Common myeloid progenitor, CD34-positive (primary cell): ENCODE measurements at regions not wholly inside any gene's neighbourhood (a gene's known extent, or its start where the extent isn't known, plus 50 kb on each side); places are given as distances from the start of the nearest gene placed in this dataset.

Source experiments
- CTCF ChIA-PET: fragments of 350-600 bp; sonication (Branson Sonifier 250); formaldehyde crosslinking; loops from one replicate; lab custom pipeline; 2021; ENCODE audit warnings: antibody characterized with exemption; lab: Charles Lee
- POLR2A ChIA-PET: fragments of 350-600 bp; sonication (Branson Sonifier 250); formaldehyde crosslinking; loops from one replicate; lab custom pipeline; 2021; ENCODE audit warnings: antibody characterized with exemption; lab: Charles Lee
- DNase-seq, 3 donors: peaks; one replicate each; pipeline versions ENCODE4 v3.0.0 to v3.0.0-alpha.2; 2013
- H3K27ac ChIP-seq, 2 experiments: 1 replicate in 1 of 2; 2 replicates in 1 of 2; pipeline ENCODE4 v1.7.0; 2013; ENCODE audit warnings: inconsistent platforms in 2 of 2, low read length in 2 of 2, mild to moderate bottlenecking in 2 of 2, low read depth in 1 of 2, moderate library complexity in 1 of 2; ENCODE audit not compliant: severe bottlenecking in 2 of 2, insufficient read depth in 1 of 2, poor library complexity in 1 of 2
- H3K27me3 ChIP-seq, 5 experiments: replicated peaks in 2 of 5; 1 replicate in 3 of 5; 2 replicates in 2 of 5; pipeline versions ENCODE4 v1.6.1 to v1.7.0; 2013; ENCODE audit warnings: low read length in 4 of 5, mild to moderate bottlenecking in 2 of 5, moderate library complexity in 2 of 5, inconsistent platforms in 1 of 5; ENCODE audit not compliant: insufficient read depth in 5 of 5, control insufficient read depth in 4 of 5
- H3K36me3 ChIP-seq, 4 experiments: 1 replicate in 2 of 4; 2 replicates in 2 of 4; pipeline versions ENCODE4 v1.6.1 to v1.7.0; 2013; ENCODE audit warnings: low read length in 3 of 4, control low read depth in 1 of 4, mild to moderate bottlenecking in 1 of 4; ENCODE audit not compliant: control insufficient read depth in 4 of 4, insufficient read depth in 4 of 4
- H3K4me1 ChIP-seq, 4 experiments: 1 replicate in 3 of 4; 2 replicates in 1 of 4; pipeline versions ENCODE4 v1.6.1 to v1.7.1; 2013; ENCODE audit warnings: low read length in 3 of 4, mild to moderate bottlenecking in 3 of 4, control low read depth in 1 of 4, inconsistent platforms in 1 of 4, moderate library complexity in 1 of 4; ENCODE audit not compliant: control insufficient read depth in 4 of 4, insufficient read depth in 4 of 4; ENCODE audit errors: control extremely low read depth in 1 of 4
- H3K4me3 ChIP-seq, 7 experiments: 1 replicate in 4 of 7; 2 replicates in 3 of 7; pipeline versions ENCODE4 v1.5.1 to v1.7.0; 2013; ENCODE audit warnings: mild to moderate bottlenecking in 7 of 7, low read length in 6 of 7, moderate library complexity in 6 of 7, inconsistent platforms in 2 of 7, low read depth in 2 of 7, control low read depth in 1 of 7; ENCODE audit not compliant: insufficient read depth in 4 of 7, control insufficient read depth in 1 of 7; ENCODE audit errors: extremely low read depth in 1 of 7
- H3K9me3 ChIP-seq, 5 experiments: 1 replicate in 4 of 5; 2 replicates in 1 of 5; pipeline versions ENCODE4 v1.6.1 to v1.7.1; 2013; ENCODE audit warnings: low read length in 4 of 5, mild to moderate bottlenecking in 2 of 5, inconsistent platforms in 1 of 5, low read depth in 1 of 5, moderate library complexity in 1 of 5; ENCODE audit not compliant: control insufficient read depth in 4 of 5, insufficient read depth in 2 of 5; ENCODE audit errors: control extremely low read depth in 1 of 5
- WGBS: methylation state at CpG from one replicate; pipeline ENCODE4 v1.1.5; 2013; ENCODE audit not compliant: insufficient coverage; 5-methylcytosine and 5-hydroxymethylcytosine counted together

DNA sequence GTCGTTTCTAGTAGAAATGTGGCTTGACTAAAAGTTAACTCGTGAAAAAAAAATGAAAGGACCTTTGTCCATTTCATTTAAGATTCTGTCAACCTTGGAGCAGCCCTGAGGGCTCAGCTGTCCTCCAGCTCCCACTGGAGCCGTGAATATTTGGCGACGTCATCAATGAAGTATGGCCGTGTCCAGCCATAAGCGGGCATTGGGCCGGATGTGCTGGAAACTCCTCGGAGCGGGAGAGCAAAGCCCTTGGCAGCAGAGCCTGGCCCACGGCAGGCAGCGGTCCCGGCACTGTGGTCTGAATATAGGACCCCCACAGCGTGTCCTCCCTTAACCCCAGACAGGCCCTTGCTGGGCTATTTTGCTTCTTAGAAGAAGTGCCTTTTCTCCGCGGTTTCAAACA lies 50.0 kb downstream of the JAKMIP3 start:
- WGBS: 92% methylated on average over 16 of the region's 16 CpGs
- no peaks in the 10 kb centered on the region for H3K9me3 ChIP-seq
- no peaks in the 10 kb centered on the region for H3K4me1 ChIP-seq
- ChIA-PET CTCF (no interaction called here), POLR2A (no interaction called here)
- no peaks in the 10 kb centered on the region for H3K36me3 ChIP-seq
- H3K27me3 ChIP-seq: peaks cover 0 to 23% (median 4%) of the 10 kb centered on the region in 5 experiments
- H3K27ac ChIP-seq: no peak overlapping the region
- no peak overlapping the region for H3K4me3 ChIP-seq
- DNase-seq: no peak

DNA sequence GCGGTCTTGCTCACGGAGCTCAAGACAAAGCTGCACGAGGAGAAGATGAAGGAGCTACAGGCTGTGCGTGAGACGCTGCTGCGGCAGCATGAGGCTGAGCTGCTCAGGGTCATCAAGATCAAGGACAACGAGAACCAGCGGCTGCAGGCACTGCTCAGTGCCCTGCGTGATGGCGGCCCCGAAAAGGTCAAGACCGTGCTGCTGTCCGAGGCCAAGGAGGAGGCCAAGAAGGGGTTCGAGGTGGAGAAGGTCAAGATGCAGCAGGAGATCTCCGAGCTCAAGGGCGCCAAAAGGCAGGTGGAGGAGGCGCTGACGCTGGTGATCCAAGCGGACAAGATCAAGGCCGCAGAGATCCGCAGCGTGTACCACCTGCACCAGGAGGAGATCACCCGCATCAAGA lies 51.4 kb downstream of the JAKMIP3 start:
- WGBS: 96% methylated on average over 23 of the region's 23 CpGs
- no peak overlapping the region for H3K4me3 ChIP-seq
- H3K36me3 ChIP-seq: no peaks in the 10 kb centered on the region
- no peaks in the 10 kb centered on the region for H3K9me3 ChIP-seq
- CTCF ChIA-PET: no interaction called here
- DNase-seq: no peak
- H3K27me3 ChIP-seq: peaks cover 0 to 17% (median 3%) of the 10 kb centered on the region in 5 experiments
- no peak overlapping the region for H3K27ac ChIP-seq
- H3K4me1 ChIP-seq: no peaks in the 10 kb centered on the region
- POLR2A ChIA-PET: no interaction called here

DNA sequence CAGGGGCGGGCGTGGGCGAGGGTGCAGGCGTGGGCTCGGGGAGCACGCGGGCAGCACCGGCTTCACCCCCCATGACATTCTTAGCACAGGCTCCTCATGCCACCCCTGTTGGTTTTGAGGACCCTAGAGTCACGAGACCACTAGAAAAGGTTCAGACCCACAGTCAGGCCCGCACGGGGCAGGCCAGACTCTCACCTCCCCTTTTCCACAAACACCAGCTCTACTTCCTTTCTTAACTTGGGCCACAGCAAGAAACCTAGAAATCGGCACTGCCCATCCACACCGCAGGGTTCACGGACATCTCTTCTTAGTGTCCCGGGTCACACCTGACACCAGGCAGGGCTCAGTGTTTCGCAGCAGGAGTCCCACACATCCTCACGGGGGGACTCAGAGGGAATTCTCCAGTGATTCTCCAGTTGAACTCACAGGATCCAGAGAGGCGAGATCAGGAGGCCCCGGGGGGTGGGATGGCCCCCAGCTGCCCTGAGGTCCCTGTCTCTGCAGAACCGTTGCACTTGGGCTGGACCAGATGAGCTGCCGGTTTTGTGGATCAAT lies 52.0 kb downstream of the JAKMIP3 start:
- H3K36me3 ChIP-seq: no peaks in the 10 kb centered on the region
- 96% methylated on average over 8 of the region's 21 CpGs for WGBS
- no peak overlapping the region for H3K27ac ChIP-seq
- no peaks in the 10 kb centered on the region for H3K9me3 ChIP-seq
- no peak for DNase-seq
- H3K4me1 ChIP-seq: no peaks in the 10 kb centered on the region
- peaks cover 0 to 13% (median 0%) of the 10 kb centered on the region in 5 experiments for H3K27me3 ChIP-seq
- H3K4me3 ChIP-seq: no peak overlapping the region
- CTCF ChIA-PET: no interaction called here
- POLR2A ChIA-PET: no interaction called here

GRCh38 chr10:132118366-132118765 lies 52.6 kb downstream of the JAKMIP3 start:
- Histone ChIP-seq H3K36me3 (no peaks in the 10 kb centered on the region), H3K4me3 (no peak overlapping the region), H3K9me3 (no peaks in the 10 kb centered on the region), H3K27me3 (peaks cover 0 to 8% (median 0%) of the 10 kb centered on the region in 5 experiments), H3K27ac (no peak overlapping the region), H3K4me1 (no peaks in the 10 kb centered on the region)
- WGBS: 92% methylated on average over 7 of the region's 13 CpGs
- ChIA-PET POLR2A (no interaction called here), CTCF (no interaction called here)
- no peak for DNase-seq

DNA sequence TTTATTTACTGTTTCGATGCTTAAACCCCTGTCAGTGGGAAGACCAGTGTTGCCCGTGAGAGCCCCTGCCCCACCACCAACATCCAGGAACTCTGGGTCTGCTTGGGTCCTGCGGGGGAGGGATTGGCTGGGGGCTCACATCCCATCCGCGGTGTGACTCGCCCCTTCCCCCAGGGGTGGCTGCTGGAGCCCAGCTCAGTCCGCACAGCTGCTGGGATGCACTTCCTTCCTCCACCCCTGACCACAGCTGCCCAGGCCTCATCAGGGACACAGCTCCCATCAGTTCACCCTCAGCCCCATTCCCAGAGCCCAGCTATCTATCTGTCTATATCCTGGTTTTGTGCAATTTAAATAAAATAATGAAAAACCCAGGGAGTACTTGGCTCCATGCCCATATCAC lies 54.5 kb downstream of the JAKMIP3 start:
- H3K9me3 ChIP-seq: no peaks in the 10 kb centered on the region
- no peak overlapping the region for H3K27ac ChIP-seq
- ChIA-PET CTCF (no interaction called here), POLR2A (no interaction called here)
- H3K27me3 ChIP-seq: peaks cover 0 to 4% (median 0%) of the 10 kb centered on the region in 5 experiments
- H3K4me3 ChIP-seq: no peak overlapping the region
- no peak for DNase-seq
- no peaks in the 10 kb centered on the region for H3K36me3 ChIP-seq
- WGBS: 63% methylated on average over 7 of the region's 7 CpGs
- H3K4me1 ChIP-seq: no peaks in the 10 kb centered on the region

GRCh38 chr10:132120734-132121510 lies 55.2 kb downstream of the JAKMIP3 start:
- no peak overlapping the region for H3K27ac ChIP-seq
- no peak for DNase-seq
- POLR2A ChIA-PET: no interaction called here
- no peaks in the 10 kb centered on the region for H3K4me1 ChIP-seq
- no peaks in the 10 kb centered on the region for H3K36me3 ChIP-seq
- CTCF ChIA-PET: no interaction called here
- WGBS: 90% methylated on average over 24 of the region's 25 CpGs
- H3K4me3 ChIP-seq: no peak overlapping the region
- H3K9me3 ChIP-seq: no peaks in the 10 kb centered on the region
- H3K27me3 ChIP-seq: peaks cover 0 to 4% (median 0%) of the 10 kb centered on the region in 5 experiments

DNA sequence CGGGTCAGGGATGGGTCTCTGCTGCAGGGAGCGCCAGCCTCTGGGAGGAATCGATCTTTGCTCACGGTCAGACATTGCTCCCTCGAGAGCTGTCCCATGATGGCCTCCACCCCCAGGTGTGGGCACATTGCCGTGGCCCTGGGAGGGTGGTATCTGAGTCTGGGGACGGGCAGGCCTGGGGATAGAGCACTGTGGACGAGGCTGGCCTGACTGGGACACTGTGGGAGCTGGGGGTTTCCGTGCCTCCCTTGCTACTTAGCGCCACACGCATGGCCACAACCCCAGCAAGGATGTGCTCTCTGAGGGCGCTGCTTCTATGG lies 55.7 kb downstream of the JAKMIP3 start:
- Histone ChIP-seq H3K4me1 (no peaks in the 10 kb centered on the region), H3K4me3 (no peak overlapping the region), H3K36me3 (no peaks in the 10 kb centered on the region), H3K27me3 (peaks cover 0 to 4% (median 2%) of the 10 kb centered on the region in 5 experiments), H3K27ac (no peak overlapping the region), H3K9me3 (no peaks in the 10 kb centered on the region)
- ChIA-PET CTCF (no interaction called here), POLR2A (no interaction called here)
- WGBS: 94% methylated on average over 9 of the region's 12 CpGs
- DNase-seq: no peak
